ENCODE measurements at regions not wholly inside any gene's neighbourhood (a gene's known extent, or its start where the extent isn't known, plus 50 kb on each side); places are given as distances from the start of the nearest gene placed in this dataset.
A peak's percentile ranks its signal among the peaks of the same experiment; 100 is the strongest.

DNA sequence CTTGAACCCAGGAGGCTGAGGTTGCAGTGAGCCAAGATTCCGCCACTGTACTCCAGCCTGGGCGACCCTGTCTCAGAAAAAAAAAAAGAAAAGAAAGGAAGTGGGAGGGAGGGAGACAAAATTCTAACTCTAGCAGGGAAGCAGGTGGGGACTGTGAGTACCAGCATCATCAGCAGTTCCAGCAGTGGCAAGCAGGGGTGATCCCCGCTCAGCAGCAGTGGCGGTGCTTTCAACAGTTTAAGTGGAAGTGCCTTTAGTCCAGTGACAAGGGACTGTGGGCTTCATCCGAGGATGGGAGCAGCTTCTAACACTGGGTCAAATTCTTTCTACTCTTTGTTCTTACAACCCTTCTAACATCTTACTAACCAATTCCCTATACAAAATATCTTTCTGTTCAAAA, 858.1 kb upstream of the ADAMTS5 start:
- no peak for ATAC-seq (replicated peaks)
- Mint-ChIP-seq H3K36me3 (no peaks in the 10 kb centered on the region), H3K27ac (no peak overlapping the region), H3K4me3 (no peak overlapping the region), H3K9me3 (peaks cover 4 to 13% of the 10 kb centered on the region in 2 donors), H3K27me3 (no peaks in the 10 kb centered on the region), H3K4me1 (no peaks in the 10 kb centered on the region)
- DNase-seq = no peak

DNA sequence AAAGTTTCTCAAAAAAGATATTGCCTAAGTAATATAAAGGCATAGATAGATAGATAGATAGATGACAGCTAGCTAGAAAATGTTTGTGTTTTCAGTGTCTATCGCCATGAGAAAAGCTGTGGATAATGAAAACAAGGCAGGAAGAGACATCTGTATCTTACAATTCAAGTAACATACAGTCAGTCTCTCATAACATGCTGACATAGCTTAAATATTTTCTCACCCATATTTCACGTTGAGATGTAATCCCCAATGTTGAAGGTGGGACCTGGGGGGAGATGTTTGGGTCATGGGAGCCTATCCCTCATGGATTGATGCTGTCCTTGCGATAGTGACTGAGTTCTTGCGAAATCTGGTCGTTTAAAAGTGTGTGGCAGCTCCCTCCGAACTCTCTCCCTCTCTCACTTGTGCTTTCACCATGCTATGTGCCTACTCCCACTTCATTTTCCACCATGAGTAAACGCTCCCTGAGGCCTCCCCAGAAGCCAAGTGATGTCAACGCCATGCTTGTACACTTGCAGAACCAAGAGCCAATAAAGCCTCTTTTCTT, 856.8 kb upstream of the ADAMTS5 start:
- DNase-seq (no peak), ATAC-seq (replicated peaks) (no peak)
- Mint-ChIP-seq H3K4me1 (no peaks in the 10 kb centered on the region), H3K4me3 (no peak overlapping the region), H3K27me3 (no peaks in the 10 kb centered on the region), H3K36me3 (no peaks in the 10 kb centered on the region), H3K9me3 (peaks cover 4 to 8% of the 10 kb centered on the region in 2 donors), H3K27ac (no peak overlapping the region)

- no peak for DNase-seq
- H3K4me1 Mint-ChIP-seq = no peaks in the 10 kb centered on the region
- no peak overlapping the region for H3K4me3 Mint-ChIP-seq
- H3K27ac Mint-ChIP-seq = no peak overlapping the region
- H3K36me3 Mint-ChIP-seq = no peaks in the 10 kb centered on the region
- ATAC-seq (replicated peaks) = no peak
- H3K27me3 Mint-ChIP-seq = no peaks in the 10 kb centered on the region
- H3K9me3 Mint-ChIP-seq = peaks cover 0 to 2% of the 10 kb centered on the region in 2 donors
Measured at GRCh38 chr21:27820342-27820741, 853.5 kb upstream of the ADAMTS5 start.

- H3K9me3 Mint-ChIP-seq = peaks cover 0 to 2% of the 10 kb centered on the region in 2 donors
- H3K27me3 Mint-ChIP-seq = no peaks in the 10 kb centered on the region
- H3K27ac Mint-ChIP-seq = no peak overlapping the region
- no peak for ATAC-seq (replicated peaks)
- H3K4me1 Mint-ChIP-seq = no peaks in the 10 kb centered on the region
- no peak overlapping the region for H3K4me3 Mint-ChIP-seq
- DNase-seq = no peak
- no peaks in the 10 kb centered on the region for H3K36me3 Mint-ChIP-seq
Measured at GRCh38 chr21:27819299-27819698, 852.4 kb upstream of the ADAMTS5 start.

DNA sequence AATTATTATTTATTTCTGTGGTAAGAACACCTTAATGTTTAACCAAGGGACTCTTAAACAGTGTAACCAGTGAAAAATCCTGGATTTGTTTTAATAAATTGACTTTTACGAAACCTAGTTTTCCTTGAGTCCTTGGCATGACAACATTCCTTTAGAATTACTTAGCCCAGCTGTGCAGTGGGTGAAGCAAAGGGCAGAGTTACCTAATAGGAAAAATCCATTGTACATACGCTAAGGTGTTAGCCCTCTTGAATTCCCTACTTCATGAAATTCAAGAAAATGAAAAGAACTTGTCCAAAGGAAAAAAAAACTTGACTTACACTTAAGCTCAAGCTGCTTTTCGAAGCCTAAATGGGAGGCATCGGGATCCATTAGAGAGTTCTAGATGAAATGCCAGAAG, 852.0 kb upstream of the ADAMTS5 start:
- Mint-ChIP-seq H3K36me3 (no peaks in the 10 kb centered on the region), H3K4me3 (no peak overlapping the region), H3K27me3 (no peaks in the 10 kb centered on the region), H3K9me3 (peaks cover 0 to under 1% of the 10 kb centered on the region in 2 donors), H3K4me1 (no peaks in the 10 kb centered on the region), H3K27ac (no peak overlapping the region)
- ATAC-seq (replicated peaks) = no peak
- no peak for DNase-seq

GRCh38 chr21:27817902-27818623, 851.2 kb upstream of the ADAMTS5 start:
- Mint-ChIP-seq H3K27me3 (no peaks in the 10 kb centered on the region), H3K4me3 (no peak overlapping the region), H3K4me1 (no peaks in the 10 kb centered on the region), H3K9me3 (no peaks in the 10 kb centered on the region), H3K27ac (no peak overlapping the region), H3K36me3 (no peaks in the 10 kb centered on the region)
- no peak for ATAC-seq (replicated peaks)
- no peak for DNase-seq

DNA sequence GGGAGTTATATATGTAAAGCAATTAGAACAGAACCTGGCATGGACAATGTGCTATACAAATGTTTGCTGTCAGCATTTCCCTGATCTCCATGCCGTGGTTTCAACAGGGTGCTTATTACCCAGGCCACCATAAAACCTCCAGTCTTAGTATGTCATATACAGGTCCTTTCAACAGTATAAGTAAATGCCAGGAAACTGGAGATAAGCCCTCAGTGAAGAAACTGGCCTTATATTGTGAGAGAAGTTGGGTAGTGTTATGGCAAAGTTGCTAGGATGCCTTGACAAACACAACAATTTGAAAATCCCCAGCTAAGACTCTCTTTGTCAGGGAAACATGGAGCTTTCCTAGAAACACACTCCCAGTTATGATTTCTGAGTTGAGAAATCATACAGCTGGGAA, 850.2 kb upstream of the ADAMTS5 start:
- H3K27me3 Mint-ChIP-seq = no peaks in the 10 kb centered on the region
- H3K36me3 Mint-ChIP-seq = no peaks in the 10 kb centered on the region
- peak in 1 of 2 donors; percentile 14 for ATAC-seq (replicated peaks)
- no peaks in the 10 kb centered on the region for H3K9me3 Mint-ChIP-seq
- DNase-seq = no peak
- no peaks in the 10 kb centered on the region for H3K4me1 Mint-ChIP-seq
- H3K27ac Mint-ChIP-seq = no peak overlapping the region
- H3K4me3 Mint-ChIP-seq = no peak overlapping the region

DNA sequence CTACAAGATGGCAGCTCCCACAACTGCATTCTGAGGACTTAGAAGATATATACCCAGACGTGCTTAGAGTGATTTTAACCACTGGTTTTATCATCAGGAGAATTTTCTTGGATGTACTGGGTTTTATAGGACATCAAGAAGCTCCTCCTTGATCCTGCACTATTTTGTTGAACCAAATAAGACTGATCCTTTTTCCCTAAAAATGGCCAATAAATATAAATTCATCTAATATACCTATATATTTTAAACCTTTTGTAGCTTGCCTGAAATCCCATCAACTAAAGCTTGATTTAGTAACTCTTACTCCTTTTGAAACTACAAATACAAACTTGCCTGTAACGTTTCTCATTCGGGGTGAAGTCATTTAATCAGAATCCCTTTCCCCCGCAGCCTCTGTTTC, 849.4 kb upstream of the ADAMTS5 start:
- Mint-ChIP-seq H3K4me3 (no peak overlapping the region), H3K4me1 (no peaks in the 10 kb centered on the region), H3K27me3 (no peaks in the 10 kb centered on the region), H3K27ac (no peak overlapping the region), H3K36me3 (no peaks in the 10 kb centered on the region), H3K9me3 (no peaks in the 10 kb centered on the region)
- DNase-seq (no peak), ATAC-seq (replicated peaks) (no peak)

- Mint-ChIP-seq H3K9me3 (no peaks in the 10 kb centered on the region), H3K27ac (no peak overlapping the region), H3K27me3 (no peaks in the 10 kb centered on the region), H3K4me3 (no peak overlapping the region), H3K36me3 (no peaks in the 10 kb centered on the region), H3K4me1 (no peaks in the 10 kb centered on the region)
- DNase-seq (no peak), ATAC-seq (replicated peaks) (no peak)
Measured at GRCh38 chr21:27814226-27814625, 847.3 kb upstream of the ADAMTS5 start.

DNA sequence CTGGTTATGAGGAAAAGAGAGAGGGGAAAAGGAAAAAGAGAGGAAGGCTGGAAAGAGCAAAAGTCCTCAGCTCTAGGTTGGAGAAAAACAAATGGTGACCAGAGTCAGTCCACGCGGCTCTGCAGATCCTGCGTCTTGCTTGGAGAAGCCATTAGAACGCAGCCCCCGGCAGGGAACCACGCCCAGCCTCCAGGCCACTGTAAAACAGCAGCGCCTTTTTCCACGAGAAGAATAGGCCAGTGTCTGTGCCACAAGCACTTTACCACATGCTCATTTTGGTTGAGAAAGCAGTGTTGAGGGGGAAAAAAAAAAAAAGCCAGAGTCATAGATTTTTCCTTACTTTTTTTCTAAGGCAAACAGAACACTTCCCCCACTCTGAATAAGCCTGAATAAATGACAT, 846.9 kb upstream of the ADAMTS5 start:
- ATAC-seq (replicated peaks) (no peak), DNase-seq (no peak)
- Mint-ChIP-seq H3K4me3 (no peak overlapping the region), H3K27ac (no peak overlapping the region), H3K9me3 (no peaks in the 10 kb centered on the region), H3K36me3 (no peaks in the 10 kb centered on the region), H3K27me3 (no peaks in the 10 kb centered on the region), H3K4me1 (no peaks in the 10 kb centered on the region)

DNA sequence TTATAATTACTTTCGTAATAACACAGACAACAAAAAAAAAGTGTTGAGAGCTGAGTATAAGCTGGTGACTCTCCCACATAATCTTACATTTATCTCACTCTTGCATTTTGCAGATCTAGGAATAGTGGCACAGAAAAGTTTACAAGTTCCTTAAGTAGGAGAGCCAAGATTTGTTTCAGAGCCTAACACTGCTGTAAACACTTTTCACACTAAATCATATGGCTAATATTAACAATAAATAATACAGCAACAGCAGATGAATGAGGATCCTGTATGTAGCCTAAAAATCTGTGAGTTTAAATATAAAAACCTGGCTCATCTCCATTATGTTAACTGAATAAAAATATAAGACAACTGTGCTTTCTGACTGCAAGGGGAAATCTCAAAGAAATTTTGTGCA, 846.5 kb upstream of the ADAMTS5 start:
- H3K9me3 Mint-ChIP-seq = no peaks in the 10 kb centered on the region
- no peak overlapping the region for H3K27ac Mint-ChIP-seq
- no peaks in the 10 kb centered on the region for H3K27me3 Mint-ChIP-seq
- no peaks in the 10 kb centered on the region for H3K36me3 Mint-ChIP-seq
- no peak overlapping the region for H3K4me3 Mint-ChIP-seq
- no peak for DNase-seq
- ATAC-seq (replicated peaks) = no peak
- H3K4me1 Mint-ChIP-seq = no peaks in the 10 kb centered on the region

GRCh38 chr21:27812279-27812678, 845.4 kb upstream of the ADAMTS5 start:
- Mint-ChIP-seq H3K27me3 (no peaks in the 10 kb centered on the region), H3K4me3 (no peak overlapping the region), H3K4me1 (no peaks in the 10 kb centered on the region), H3K27ac (no peak overlapping the region), H3K9me3 (no peaks in the 10 kb centered on the region), H3K36me3 (no peaks in the 10 kb centered on the region)
- no peak for ATAC-seq (replicated peaks)
- DNase-seq = no peak

DNA sequence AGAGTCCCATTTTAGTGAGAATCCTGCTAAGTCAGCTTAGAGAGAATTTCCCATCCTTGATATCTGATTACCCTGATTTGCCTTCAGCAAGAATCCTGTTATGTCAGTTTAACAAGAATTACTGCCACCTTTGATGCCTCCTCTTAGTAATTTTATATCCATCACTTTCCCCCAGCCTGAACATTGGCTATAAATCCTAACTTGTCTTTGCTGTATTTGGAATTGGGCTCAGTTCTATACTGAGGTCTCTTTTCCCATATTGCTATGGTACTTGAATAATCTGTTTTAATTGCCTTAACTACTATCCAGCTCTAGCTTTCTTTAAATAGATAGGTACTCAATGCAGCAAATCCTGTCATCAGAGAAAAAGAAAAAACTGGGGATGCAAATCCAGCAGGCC, 842.0 kb upstream of the ADAMTS5 start:
- Mint-ChIP-seq H3K4me3 (no peak overlapping the region), H3K9me3 (no peaks in the 10 kb centered on the region)

DNA sequence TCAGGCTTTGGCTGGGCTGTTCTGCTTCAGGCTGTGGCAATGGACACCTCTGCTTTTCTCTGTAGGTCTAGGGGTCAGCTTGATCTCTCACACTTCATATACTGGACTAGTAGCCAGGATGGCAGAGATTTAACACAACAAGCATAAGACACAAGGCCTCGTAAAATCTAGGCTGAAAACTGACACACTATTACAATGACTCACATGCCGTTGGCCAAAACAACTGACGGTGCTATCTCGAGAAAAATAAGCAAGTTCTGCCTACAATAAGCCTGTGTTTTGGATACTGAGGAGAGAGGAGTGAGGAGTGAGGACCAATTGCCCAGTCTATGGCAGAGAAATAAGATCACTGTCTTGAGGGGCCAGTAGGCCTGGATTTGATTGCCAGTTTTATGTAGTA, 840.7 kb upstream of the ADAMTS5 start:
- Mint-ChIP-seq H3K27ac (no peak overlapping the region), H3K9me3 (no peaks in the 10 kb centered on the region), H3K36me3 (no peaks in the 10 kb centered on the region), H3K27me3 (no peaks in the 10 kb centered on the region), H3K4me3 (no peak overlapping the region), H3K4me1 (peaks cover 0 to 4% of the 10 kb centered on the region in 2 donors)
- DNase-seq (no peak), ATAC-seq (replicated peaks) (no peak)

More for the DNA sequence above, 842.0 kb upstream of the ADAMTS5 start:
- Mint-ChIP-seq H3K36me3 (no peaks in the 10 kb centered on the region), H3K27me3 (no peaks in the 10 kb centered on the region), H3K4me1 (no peaks in the 10 kb centered on the region), H3K27ac (no peak overlapping the region)
- ATAC-seq (replicated peaks) (no peak), DNase-seq (no peak)

DNA sequence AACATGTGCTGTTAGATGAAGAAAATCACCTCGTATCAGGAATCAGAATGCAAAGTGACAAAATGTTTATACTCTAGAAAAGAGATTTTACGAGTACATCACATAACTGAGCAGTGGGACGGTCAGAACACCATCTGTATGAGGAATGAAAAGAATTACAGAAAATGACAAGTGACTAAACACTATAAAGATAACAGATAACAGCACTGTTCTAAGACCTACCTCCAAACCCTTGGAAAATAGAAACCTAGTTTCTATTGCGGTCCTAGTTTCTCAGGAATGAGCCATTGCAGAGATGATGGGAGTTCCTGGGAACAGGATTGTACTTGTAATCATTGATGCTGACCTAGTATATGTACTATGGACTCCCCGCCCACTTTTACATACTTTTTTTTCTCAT, 839.4 kb upstream of the ADAMTS5 start:
- ATAC-seq (replicated peaks) = no peak
- no peaks in the 10 kb centered on the region for H3K9me3 Mint-ChIP-seq

More for the DNA sequence above, 839.4 kb upstream of the ADAMTS5 start:
- H3K27ac Mint-ChIP-seq = no peak overlapping the region
- no peaks in the 10 kb centered on the region for H3K36me3 Mint-ChIP-seq
- no peaks in the 10 kb centered on the region for H3K27me3 Mint-ChIP-seq
- DNase-seq = no peak
- peaks cover 0 to 7% of the 10 kb centered on the region in 2 donors for H3K4me1 Mint-ChIP-seq
- H3K4me3 Mint-ChIP-seq = no peak overlapping the region

Data from stimulated activated naive B cell treated with anti-CD40 and anti-IgM and Interleukin-4, amounts not matched to agents 10 μg/mL and 1 μg/mL and 100 μg/mL, for 72 hours (primary cell).